OCI-LY3 (cell line): ENCODE measurements at regions not wholly inside any gene's neighbourhood (a gene's known extent, or its start where the extent isn't known, plus 50 kb on each side); places are given as distances from the start of the nearest gene placed in this dataset.

ENCODE experiments used
- H2AFZ ChIP-seq: fragments of 200-600, 300-600 bp; shearing (Covaris generic); 2 replicates; pipeline ENCODE4 v1.6.0; 2014; ENCODE audit warnings: antibody characterized with exemption, low read depth, low read length
- H3K27ac ChIP-seq: fragments of 200-600, 300-600 bp; sonication (generic); 2 replicates; pipeline ENCODE4 v1.5.1; 2014; ENCODE audit warnings: mild to moderate bottlenecking, low read length, moderate library complexity, mixed read lengths
- H3K27me3 ChIP-seq: fragments of 200-600, 300-600 bp; sonication (generic); 2 replicates; pipeline ENCODE4 v1.6.1; 2014; ENCODE audit warnings: low read depth, low read length, mixed read lengths
- H3K36me3 ChIP-seq: fragments of 200-600, 300-600 bp; sonication (generic); replicated peaks from 2 replicates; pipeline ENCODE3; 2014; ENCODE audit warnings: low read depth, low read length, mixed read lengths
- H3K4me1 ChIP-seq: fragments of 300-600, 200-600 bp; sonication (generic); 2 replicates; pipeline ENCODE4 v1.6.1; 2014; ENCODE audit warnings: low read length, mixed read lengths
- H3K4me2 ChIP-seq: fragments of 200-600, 300-600 bp; sonication (generic); 2 replicates; pipeline ENCODE4 v1.6.1; 2014; ENCODE audit warnings: low read length, mixed read lengths
- H3K4me3 ChIP-seq: fragments of 300-600, 200-600 bp; sonication (generic); 2 replicates; pipeline ENCODE4 v1.5.1; 2014; ENCODE audit warnings: antibody characterized with exemption, mild to moderate bottlenecking, low read length, moderate library complexity
- H3K79me2 ChIP-seq: fragments of 300-600, 200-600 bp; shearing (Covaris generic); 2 replicates; pipeline ENCODE4 v1.6.1; 2014; ENCODE audit warnings: mild to moderate bottlenecking, low read length, mixed read lengths
- H3K9ac ChIP-seq: fragments of 300-600, 200-600 bp; shearing (Covaris generic); 2 replicates; pipeline ENCODE4 v1.6.0; 2014; ENCODE audit warnings: mild to moderate bottlenecking, low read length, moderate library complexity
- H3K9me3 ChIP-seq: fragments of 200-600, 300-600 bp; shearing (Covaris generic); 2 replicates; pipeline ENCODE4 v1.6.1; 2014; ENCODE audit warnings: low read length, mixed read lengths; ENCODE audit not compliant: insufficient read depth
- H4K20me1 ChIP-seq: fragments of 200-600, 300-600 bp; sonication (generic); 2 replicates; pipeline ENCODE4 v1.6.1; 2016; ENCODE audit warnings: low read length, mixed read lengths; ENCODE audit not compliant: insufficient read depth
- CTCF ChIP-seq: fragments of 200-600, 300-600 bp; sonication (generic); IDR thresholded peaks from 2 replicates; pipeline ENCODE4 v1.5.1; 2014; ENCODE audit warnings: antibody characterized with exemption, low read length, low read depth
- EZH2phosphoT487 ChIP-seq: fragments of 200-600 bp; shearing (Covaris generic); IDR thresholded peaks from 2 replicates; pipeline ENCODE4 v1.6.1; 2018; ENCODE audit warnings: antibody characterized with exemption, mixed run types, low read depth

GRCh38 chr2:52745144-52745543 lies 1022.5 kb upstream of the CHAC2 start:
- Histone ChIP-seq H3K79me2 (no peaks in the 10 kb centered on the region), H3K36me3 (no peaks in the 10 kb centered on the region), H3K27me3 (no peaks in the 10 kb centered on the region), H3K4me2 (no peak overlapping the region), H3K4me3 (no peak overlapping the region), H3K27ac (no peak overlapping the region), H3K9ac (no peak overlapping the region), H4K20me1 (no peaks in the 10 kb centered on the region), H3K4me1 (no peaks in the 10 kb centered on the region), H2AFZ (no peak overlapping the region), H3K9me3 (no peaks in the 10 kb centered on the region)
- TF ChIP-seq CTCF: no peak
- no peak for TF ChIP-seq EZH2phosphoT487

GRCh38 chr2:52732849-52733395 lies 1034.7 kb upstream of the CHAC2 start:
- TF ChIP-seq CTCF (no peak), EZH2phosphoT487 (no peak)
- H3K27me3 ChIP-seq: no peaks in the 10 kb centered on the region

GRCh38 chr2:52724585-52724984 lies 1043.0 kb upstream of the CHAC2 start:
- H3K4me1 ChIP-seq: 0 out of 2 replicates have a peak, but pooled peaks cover 4% of the 10 kb centered on the region

More at GRCh38 chr2:52732849-52733395, 1034.7 kb upstream of the CHAC2 start:
- no peak overlapping the region for H3K27ac ChIP-seq
- no peaks in the 10 kb centered on the region for H3K9me3 ChIP-seq
- H3K4me2 ChIP-seq: no peak overlapping the region
- no peaks in the 10 kb centered on the region for H3K79me2 ChIP-seq
- no peaks in the 10 kb centered on the region for H3K36me3 ChIP-seq
- H2AFZ ChIP-seq: no peak overlapping the region
- H4K20me1 ChIP-seq: no peaks in the 10 kb centered on the region
- H3K9ac ChIP-seq: no peak overlapping the region
- H3K4me1 ChIP-seq: peaks cover 5% of the 10 kb centered on the region
- no peak overlapping the region for H3K4me3 ChIP-seq

GRCh38 chr2:52717836-52718235 lies 1049.8 kb upstream of the CHAC2 start:
- no peak overlapping the region for H3K9ac ChIP-seq
- H2AFZ ChIP-seq: no peak overlapping the region
- H3K27me3 ChIP-seq: no peaks in the 10 kb centered on the region
- TF ChIP-seq CTCF (no peak), EZH2phosphoT487 (no peak)
- no peaks in the 10 kb centered on the region for H3K79me2 ChIP-seq
- H3K9me3 ChIP-seq: no peaks in the 10 kb centered on the region
- no peaks in the 10 kb centered on the region for H4K20me1 ChIP-seq
- no peak overlapping the region for H3K27ac ChIP-seq
- peaks cover 6% of the 10 kb centered on the region; the same call in 1 of the 2 replicates for H3K4me1 ChIP-seq
- H3K36me3 ChIP-seq: no peaks in the 10 kb centered on the region
- peak overlapping the region; percentile 30; the same call in 1 of the 2 replicates for H3K4me2 ChIP-seq
- no peak overlapping the region for H3K4me3 ChIP-seq

More at GRCh38 chr2:52724585-52724984, 1043.0 kb upstream of the CHAC2 start:
- Histone ChIP-seq H3K9ac (no peak overlapping the region), H3K27ac (no peak overlapping the region), H2AFZ (no peak overlapping the region), H4K20me1 (no peaks in the 10 kb centered on the region), H3K27me3 (no peaks in the 10 kb centered on the region), H3K4me2 (no peak overlapping the region), H3K9me3 (no peaks in the 10 kb centered on the region), H3K36me3 (no peaks in the 10 kb centered on the region), H3K4me3 (no peak overlapping the region), H3K79me2 (no peaks in the 10 kb centered on the region)
- no peak for TF ChIP-seq EZH2phosphoT487
